ENCODE measurements at regions not wholly inside any gene's neighbourhood (a gene's known extent, or its start where the extent isn't known, plus 50 kb on each side); places are given as distances from the start of the nearest gene placed in this dataset.

GRCh38 chrX:76509775-76510174 is 82.3 kb downstream of the MAGEE1 start:
- no peak for TF ChIP-seq CTCF (IDR thresholded peaks at IDR 0.05)
- no peak for TF ChIP-seq POLR2A (IDR thresholded peaks at IDR 0.05)
- TF ChIP-seq POLR2AphosphoS5 (IDR thresholded peaks at IDR 0.05) = no peak
